WTC11 (cell line): ENCODE measurements at regions not wholly inside any gene's neighbourhood (a gene's known extent, or its start where the extent isn't known, plus 50 kb on each side); places are given as distances from the start of the nearest gene placed in this dataset.

ENCODE experiments used
- ATAC-seq: fragments of 200-7000 bp; cut with Tn5 transposase; 2 replicates; pipeline ENCODE4 v1.10.0; 2021; ENCODE audit warnings: mild to moderate bottlenecking, moderate library complexity
- CTCF ChIA-PET: fragments of 300-600 bp; sonication (Branson Sonifier 250); formaldehyde crosslinking; loops from one replicate; lab custom pipeline; 2021; ENCODE audit warnings: antibody characterized with exemption; lab: Charles Lee
- POLR2A ChIA-PET: fragments of 350-600 bp; sonication (Branson Sonifier 250); formaldehyde crosslinking; loops from one replicate; lab custom pipeline; 2021; ENCODE audit warnings: antibody characterized with exemption; lab: Charles Lee
- DNase-seq: peaks from one replicate; pipeline ENCODE4 v3.0.0; 2021; ENCODE audit warnings: low spot score
- H3K27ac Mint-ChIP-seq: 2 replicates; pipeline ENCODE4 v1.8.0; 2021; ENCODE audit warnings: mixed read lengths
- H3K27me3 Mint-ChIP-seq: 2 replicates; pipeline ENCODE4 v1.8.0; 2021; ENCODE audit warnings: low read depth, mild to moderate bottlenecking, moderate library complexity, mixed read lengths
- H3K36me3 Mint-ChIP-seq: 2 replicates; pipeline ENCODE4 v1.8.0; 2021; ENCODE audit warnings: mixed read lengths
- H3K4me1 Mint-ChIP-seq: 2 replicates; pipeline ENCODE4 v1.8.0; 2022; ENCODE audit warnings: mixed read lengths
- H3K4me3 Mint-ChIP-seq: 2 replicates; pipeline ENCODE4 v1.8.0; 2021; ENCODE audit warnings: mild to moderate bottlenecking, moderate library complexity, mixed read lengths
- H3K9me3 Mint-ChIP-seq: 2 replicates; pipeline ENCODE4 v1.8.0; 2021; ENCODE audit warnings: mixed read lengths
- AFF4 ChIP-seq: sonication (generic); formaldehyde crosslinking; IDR thresholded peaks from 2 replicates; pipeline ENCODE4 v1.8.1; 2023; ENCODE audit warnings: mild to moderate bottlenecking, missing genetic modification reagents, borderline replicate concordance
- E2F5 ChIP-seq: sonication (generic); formaldehyde crosslinking; IDR thresholded peaks from 2 replicates; pipeline ENCODE4 v1.8.1; 2022; ENCODE audit warnings: mild to moderate bottlenecking, moderate library complexity, missing genetic modification reagents
- FOXK1 ChIP-seq: sonication (generic); formaldehyde crosslinking; IDR thresholded peaks from 2 replicates; pipeline ENCODE4 v1.8.0; 2022; ENCODE audit warnings: mild to moderate bottlenecking, moderate library complexity, missing genetic modification reagents
- FOXP1 ChIP-seq: sonication (generic); formaldehyde crosslinking; IDR thresholded peaks from 2 replicates; pipeline ENCODE4 v1.8.0; 2022; ENCODE audit warnings: missing genetic modification reagents, mild to moderate bottlenecking, moderate library complexity, borderline replicate concordance
- GTF2I ChIP-seq: fragments of 250-450 bp; sonication (Bioruptor Pico); conservative IDR thresholded peaks from 2 replicates; pipeline ENCODE4 v1.4.0; 2021; ENCODE audit warnings: mild to moderate bottlenecking
- JUN ChIP-seq: sonication (generic); formaldehyde crosslinking; IDR thresholded peaks from 2 replicates; pipeline ENCODE4 v1.8.0; 2023; ENCODE audit warnings: mild to moderate bottlenecking, missing genetic modification reagents
- PRRX2 ChIP-seq: fragments of 250-450 bp; sonication (Bioruptor Pico); IDR thresholded peaks from 2 replicates; pipeline ENCODE4 v1.8.0; 2021; ENCODE audit warnings: mild to moderate bottlenecking
- RELA ChIP-seq: sonication (generic); formaldehyde crosslinking; IDR thresholded peaks from 2 replicates; pipeline ENCODE4 v1.8.1; 2022; ENCODE audit warnings: missing genetic modification reagents, mild to moderate bottlenecking, borderline replicate concordance
- SP1 ChIP-seq: sonication (generic); formaldehyde crosslinking; conservative IDR thresholded peaks from 2 replicates; pipeline ENCODE4 v1.8.1; 2022; ENCODE audit warnings: missing genetic modification reagents
- STAT6 ChIP-seq: sonication (generic); formaldehyde crosslinking; conservative IDR thresholded peaks from 2 replicates; pipeline ENCODE4 v1.8.1; 2023; ENCODE audit warnings: mild to moderate bottlenecking, low read depth, missing genetic modification reagents, moderate library complexity
- TEAD4 ChIP-seq: sonication (generic); formaldehyde crosslinking; IDR thresholded peaks from 2 replicates; pipeline ENCODE4 v1.8.0; 2022; ENCODE audit warnings: mild to moderate bottlenecking, missing genetic modification reagents
- USF1 ChIP-seq: sonication (generic); formaldehyde crosslinking; IDR thresholded peaks from 2 replicates; pipeline ENCODE4 v1.8.0; 2022; ENCODE audit warnings: mild to moderate bottlenecking, missing genetic modification reagents
- ZNF396 ChIP-seq: fragments of 250-450 bp; sonication (Bioruptor Pico); IDR thresholded peaks from 2 replicates; pipeline ENCODE4 v1.8.0; 2021; ENCODE audit warnings: mild to moderate bottlenecking, moderate library complexity, borderline replicate concordance
- ZNF416 ChIP-seq: fragments of 250-450 bp; sonication (Bioruptor Pico); IDR thresholded peaks from 2 replicates; pipeline ENCODE4 v1.9.0; 2021; ENCODE audit warnings: mild to moderate bottlenecking, inconsistent platforms
- ZNF512 ChIP-seq: sonication (generic); formaldehyde crosslinking; IDR thresholded peaks from 2 replicates; pipeline ENCODE4 v1.8.1; 2022; ENCODE audit warnings: missing genetic modification reagents, borderline replicate concordance
- TF ChIP-seq, protein P1 (sequence below): sonication (generic); formaldehyde crosslinking; IDR thresholded peaks from 2 replicates; pipeline ENCODE4 v1.8.0; 2022; ENCODE audit warnings: mild to moderate bottlenecking, missing genetic modification reagents

- peaks cover 43% of the 10 kb centered on the region for H3K9me3 Mint-ChIP-seq
- no peak for DNase-seq
- CTCF ChIA-PET: no interaction called here
- H3K27ac Mint-ChIP-seq: no peak overlapping the region
- no peak overlapping the region for H3K4me3 Mint-ChIP-seq
- no peak for ATAC-seq
- H3K4me1 Mint-ChIP-seq: no peaks in the 10 kb centered on the region
- H3K27me3 Mint-ChIP-seq: peaks cover 5% of the 10 kb centered on the region; the same call in 1 of the 2 replicates
- peaks cover 34% of the 10 kb centered on the region for H3K36me3 Mint-ChIP-seq
- POLR2A ChIA-PET: no interaction called here
- TF ChIP-seq FOXP1 (CRISPR knock-in tag): no peak
- TF ChIP-seq FOXK1 (CRISPR knock-in tag): no peak
- no peak for TF ChIP-seq USF1 (CRISPR knock-in tag)
- no peak for TF ChIP-seq STAT6 (CRISPR knock-in tag)
- no peak for TF ChIP-seq JUN (CRISPR knock-in tag)
- TF ChIP-seq TEAD4 (CRISPR knock-in tag): no peak
- TF ChIP-seq ZNF396 (CRISPR knock-in tag): no peak
- TF ChIP-seq SP1: no peak
- no peak for TF ChIP-seq E2F5 (CRISPR knock-in tag)
- TF ChIP-seq, protein P1, sequence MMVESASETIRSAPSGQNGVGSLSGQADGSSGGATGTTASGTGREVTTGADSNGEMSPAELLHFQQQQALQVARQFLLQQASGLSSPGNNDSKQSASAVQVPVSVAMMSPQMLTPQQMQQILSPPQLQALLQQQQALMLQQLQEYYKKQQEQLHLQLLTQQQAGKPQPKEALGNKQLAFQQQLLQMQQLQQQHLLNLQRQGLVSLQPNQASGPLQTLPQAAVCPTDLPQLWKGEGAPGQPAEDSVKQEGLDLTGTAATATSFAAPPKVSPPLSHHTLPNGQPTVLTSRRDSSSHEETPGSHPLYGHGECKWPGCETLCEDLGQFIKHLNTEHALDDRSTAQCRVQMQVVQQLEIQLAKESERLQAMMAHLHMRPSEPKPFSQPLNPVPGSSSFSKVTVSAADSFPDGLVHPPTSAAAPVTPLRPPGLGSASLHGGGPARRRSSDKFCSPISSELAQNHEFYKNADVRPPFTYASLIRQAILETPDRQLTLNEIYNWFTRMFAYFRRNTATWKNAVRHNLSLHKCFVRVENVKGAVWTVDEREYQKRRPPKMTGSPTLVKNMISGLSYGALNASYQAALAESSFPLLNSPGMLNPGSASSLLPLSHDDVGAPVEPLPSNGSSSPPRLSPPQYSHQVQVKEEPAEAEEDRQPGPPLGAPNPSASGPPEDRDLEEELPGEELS (CRISPR knock-in tag): no peak
- no peak for TF ChIP-seq GTF2I
- no peak for TF ChIP-seq ZNF416 (CRISPR knock-in tag)
- no peak for TF ChIP-seq PRRX2
- no peak for TF ChIP-seq RELA (CRISPR knock-in tag)
- no peak for TF ChIP-seq AFF4
These were observed 231.6 kb downstream of the THBS2 start for GRCh38 chr6:169022079-169022478.

DNA sequence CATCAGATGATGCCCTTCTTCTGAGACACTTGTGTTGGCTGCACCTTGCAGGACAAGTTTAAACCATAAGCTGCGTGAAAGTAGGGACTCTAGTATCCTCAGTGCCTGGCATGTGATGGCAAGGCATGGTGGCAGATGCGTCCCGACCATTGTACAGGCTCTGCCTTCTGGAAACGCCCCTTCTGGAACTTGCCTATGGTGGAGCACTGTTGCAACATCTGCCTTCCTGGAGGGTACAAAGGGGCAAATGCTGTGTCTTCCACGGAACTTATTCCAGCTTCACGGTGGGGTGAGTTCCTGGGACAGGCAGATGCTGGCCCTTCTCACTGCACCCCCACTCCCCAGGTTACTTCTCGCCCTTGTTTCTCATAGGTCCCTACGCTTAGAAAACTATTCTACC lies 232.8 kb downstream of the THBS2 start:
- no peak for DNase-seq
- Mint-ChIP-seq H3K4me1 (peaks cover 2% of the 10 kb centered on the region), H3K36me3 (peaks cover 41% of the 10 kb centered on the region), H3K9me3 (peaks cover 45% of the 10 kb centered on the region), H3K27me3 (peaks cover 5% of the 10 kb centered on the region; the same call in 1 of the 2 replicates), H3K4me3 (no peak overlapping the region), H3K27ac (no peak overlapping the region)
- CTCF ChIA-PET: interaction anchor here (0.8 to 1.7 kb wide), 7 partner anchors 12 to 987 kb away, joined by 3 to 5 read pairs (median 3); no protein-coding TSS in a partner anchor
- ATAC-seq: no peak
- POLR2A ChIA-PET: no interaction called here
- TF ChIP-seq STAT6 (CRISPR knock-in tag) (no peak), ZNF512 (CRISPR knock-in tag) (no peak)
